DMS79 (cell line): ENCODE measurements at regions not wholly inside any gene's neighbourhood (a gene's known extent, or its start where the extent isn't known, plus 50 kb on each side); places are given as distances from the start of the nearest gene placed in this dataset.

Source experiments
- DNase-seq: peaks from one replicate; lab custom pipeline; 2025; lab: John Stamatoyannopoulos, UW

DNA sequence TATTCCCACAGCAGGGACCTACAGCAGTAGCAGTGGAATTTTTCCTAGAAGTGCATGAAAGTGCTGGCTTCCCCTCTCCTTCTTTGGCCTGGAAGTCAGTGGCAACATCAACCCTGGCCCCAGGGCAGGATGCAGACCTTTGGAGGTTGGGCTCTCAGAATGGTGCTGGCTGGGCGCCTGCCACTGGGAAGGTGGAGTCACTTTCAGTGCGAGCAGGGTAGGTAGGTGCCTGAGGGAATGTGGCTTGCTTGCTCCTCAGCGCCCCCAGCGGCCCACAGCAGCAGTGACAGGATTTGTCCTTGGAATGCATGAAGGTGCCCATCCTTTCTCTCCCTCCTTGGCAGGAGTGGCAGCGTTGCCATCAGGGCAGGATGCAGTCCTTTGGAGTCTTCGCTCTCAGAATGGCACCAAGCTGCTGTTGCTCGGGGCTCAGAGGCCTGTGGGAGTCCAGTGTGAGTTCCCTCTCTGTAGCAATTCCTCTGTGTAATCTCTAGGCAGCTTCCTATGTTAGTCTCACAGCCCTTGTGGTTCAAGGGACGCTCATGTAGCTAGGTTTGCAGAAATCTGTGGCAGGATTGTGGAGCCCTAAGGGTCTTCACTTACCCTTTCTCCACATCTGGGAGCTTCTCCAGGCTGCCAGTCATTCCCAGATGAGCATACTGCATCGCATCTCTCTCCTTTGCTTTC is 354.4 kb upstream of the DACH1 start:
- no peak for DNase-seq

DNA sequence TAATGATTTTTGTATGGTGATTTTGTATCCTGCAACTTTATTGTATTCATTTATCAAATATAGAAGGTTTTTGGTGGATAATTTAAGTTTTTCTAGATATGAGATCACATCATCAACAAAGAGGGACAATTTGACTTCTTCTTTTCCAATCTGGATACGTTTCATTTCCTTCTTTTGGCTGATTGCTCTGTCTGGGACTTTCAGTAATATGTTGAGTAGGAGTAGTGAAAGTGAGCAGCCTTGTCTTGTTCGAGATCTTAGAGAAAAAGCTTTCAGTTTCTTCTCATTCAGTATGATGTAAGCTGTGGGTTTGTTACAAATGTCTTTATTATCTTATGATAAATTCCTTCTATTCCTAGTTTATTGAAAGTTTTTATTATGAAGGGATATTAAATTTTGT is 352.0 kb upstream of the DACH1 start:
- no peak for DNase-seq

DNA sequence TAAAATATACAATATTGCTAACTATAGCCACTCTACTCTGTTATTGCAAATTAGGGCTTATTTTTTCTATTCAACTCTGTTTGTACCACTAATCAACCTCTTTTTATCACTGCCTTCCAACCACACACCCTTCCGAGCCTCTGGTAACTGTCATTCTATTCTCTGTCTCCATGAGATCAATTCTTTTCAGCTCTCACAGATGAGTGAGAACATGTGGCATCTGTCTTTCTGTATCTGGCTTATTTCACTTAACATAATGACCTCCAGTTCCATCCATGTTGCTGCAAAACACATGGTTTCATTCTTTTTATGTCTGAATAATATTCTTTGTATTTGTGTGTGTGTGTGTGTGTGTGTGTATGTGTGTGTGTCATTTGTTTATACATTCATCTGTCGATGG is 350.1 kb upstream of the DACH1 start:
- no peak for DNase-seq

DNA sequence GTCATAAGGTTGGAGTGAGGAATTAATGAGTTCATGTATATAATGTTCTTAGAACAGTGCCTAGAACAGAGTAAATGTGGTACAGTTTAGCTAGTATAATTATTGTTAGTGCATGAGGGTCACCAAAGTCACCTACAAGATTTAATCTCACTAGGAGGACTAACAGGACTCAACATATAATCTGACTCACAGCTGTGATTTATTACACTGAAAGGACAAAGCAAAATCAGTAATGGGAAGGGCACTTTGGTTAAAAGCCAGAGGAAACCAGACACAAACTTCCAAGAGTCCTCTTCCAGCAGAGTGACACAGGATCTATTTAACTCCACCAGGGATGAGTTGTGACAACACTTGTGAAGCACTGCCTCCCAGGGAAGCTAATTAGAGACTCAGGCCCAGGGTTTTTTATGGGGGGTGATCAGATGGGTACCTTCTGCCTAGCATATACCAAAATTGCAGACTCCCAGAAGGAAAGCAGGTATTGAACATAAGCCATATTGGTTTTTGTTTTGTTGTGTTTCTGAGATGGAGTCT is 341.2 kb upstream of the DACH1 start:
- DNase-seq: no peak

GRCh38 chr13:72205773-72206172 is 338.8 kb upstream of the DACH1 start:
- DNase-seq: no peak

- DNase-seq: no peak
These were observed 337.3 kb upstream of the DACH1 start for GRCh38 chr13:72204291-72204690.

DNA sequence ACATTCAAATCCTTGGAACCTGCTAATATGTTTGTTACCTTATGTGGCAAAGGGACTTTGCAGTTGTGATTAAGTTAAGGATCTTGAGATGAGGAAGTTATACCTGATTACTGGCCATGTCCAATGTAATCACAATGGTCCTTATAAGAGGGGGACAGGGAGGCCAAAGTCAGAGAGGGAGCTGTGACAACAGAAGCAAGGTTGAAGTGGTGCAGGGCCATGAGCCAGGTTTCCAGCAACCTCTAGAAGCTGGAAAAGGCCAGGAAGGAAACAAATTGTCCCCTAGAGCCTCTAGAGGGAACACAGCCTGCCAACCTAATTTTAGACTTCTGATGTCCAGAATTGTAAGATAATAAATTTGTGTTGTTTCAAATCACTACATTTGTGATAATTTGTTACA is 334.7 kb upstream of the DACH1 start:
- no peak for DNase-seq

DNA sequence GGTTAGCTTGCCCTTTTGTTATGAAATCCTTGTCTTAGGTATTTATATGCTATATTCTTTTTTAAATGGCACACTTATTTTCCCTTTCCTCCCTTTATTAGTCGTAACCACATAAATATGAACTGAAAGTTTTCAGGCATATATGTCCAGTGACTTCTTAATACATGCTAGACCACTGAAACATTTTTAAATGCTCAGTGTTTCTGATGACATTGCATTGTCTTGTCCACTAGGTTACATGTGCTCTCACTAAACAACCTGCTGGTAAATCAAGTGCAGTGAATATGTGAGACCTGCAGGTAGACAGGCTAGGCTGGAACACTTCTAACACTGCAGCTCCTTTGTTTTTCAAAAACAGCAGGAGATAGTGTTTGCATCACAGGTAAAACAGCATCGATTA is 332.6 kb upstream of the DACH1 start:
- no peak for DNase-seq

- DNase-seq: no peak
These were observed 332.1 kb upstream of the DACH1 start for GRCh38 chr13:72198967-72199560.

DNA sequence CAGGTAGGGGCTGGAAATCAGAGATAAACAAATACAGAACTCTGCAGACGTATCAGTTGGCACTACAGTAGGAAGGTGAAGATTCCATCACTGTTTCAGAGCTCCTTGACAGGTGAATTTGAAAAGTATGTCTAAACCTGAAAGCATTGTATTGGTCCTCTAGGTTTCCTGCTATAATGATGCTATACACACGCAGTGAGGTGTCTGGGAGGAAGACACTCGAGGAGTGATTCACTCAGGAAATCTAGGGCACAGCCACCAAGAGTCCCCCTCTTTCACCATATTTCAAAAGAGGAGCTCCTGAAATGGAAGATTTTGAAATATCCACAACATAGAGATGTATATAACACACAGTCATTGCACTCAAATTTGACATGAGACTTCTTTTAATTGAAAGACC is 331.0 kb upstream of the DACH1 start:
- DNase-seq: no peak

DNA sequence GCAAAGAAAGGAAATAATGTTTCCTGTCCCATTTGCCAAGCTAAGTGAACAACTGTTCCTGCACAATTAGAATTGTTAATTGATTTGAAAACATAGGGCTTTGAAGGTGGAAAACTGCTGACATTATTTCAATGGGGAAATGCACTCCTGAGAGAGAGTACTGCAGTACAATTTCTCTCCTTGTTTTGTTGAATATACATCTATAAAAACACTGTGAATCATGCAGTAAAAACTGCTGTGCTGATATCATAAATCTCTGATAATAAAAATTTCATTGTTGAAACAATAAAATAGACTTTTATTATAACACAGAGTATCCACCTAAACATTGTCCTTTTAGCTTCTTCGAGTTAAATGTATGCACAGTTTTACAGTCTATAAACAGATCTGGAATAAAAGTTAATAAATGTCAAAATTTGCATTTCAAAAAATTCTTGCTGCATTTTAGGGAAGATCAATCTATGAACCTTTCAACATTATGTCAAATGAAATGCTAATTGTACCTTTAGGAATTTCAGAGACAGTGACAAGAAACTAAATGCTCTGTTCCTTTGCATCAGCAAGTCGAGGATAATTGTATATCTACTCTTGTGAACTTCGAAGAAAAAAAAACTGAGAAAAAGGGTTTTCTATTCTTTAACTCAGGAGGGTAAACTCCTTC is 328.2 kb upstream of the DACH1 start:
- no peak for DNase-seq

DNA sequence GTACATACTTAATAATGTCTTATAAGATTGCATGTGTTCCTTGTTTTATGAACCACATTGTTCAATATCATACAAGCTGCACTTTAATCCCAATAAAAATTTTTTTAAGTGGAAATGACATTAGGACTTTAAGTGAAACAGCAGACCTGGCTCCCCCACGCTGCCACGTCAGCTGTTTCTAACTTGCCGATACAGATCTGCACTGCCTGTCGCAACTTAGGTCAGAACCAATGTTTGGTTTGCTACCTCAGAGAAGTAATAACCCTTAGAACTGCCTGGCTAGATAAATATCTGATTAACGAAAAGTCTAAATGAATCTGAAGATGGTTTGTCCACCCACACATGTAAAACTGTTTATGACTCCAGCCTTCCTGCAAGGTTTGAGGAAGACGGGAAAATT is 327.5 kb upstream of the DACH1 start:
- DNase-seq: no peak

- no peak for DNase-seq
These were observed 319.9 kb upstream of the DACH1 start for GRCh38 chr13:72186730-72187422.

DNA sequence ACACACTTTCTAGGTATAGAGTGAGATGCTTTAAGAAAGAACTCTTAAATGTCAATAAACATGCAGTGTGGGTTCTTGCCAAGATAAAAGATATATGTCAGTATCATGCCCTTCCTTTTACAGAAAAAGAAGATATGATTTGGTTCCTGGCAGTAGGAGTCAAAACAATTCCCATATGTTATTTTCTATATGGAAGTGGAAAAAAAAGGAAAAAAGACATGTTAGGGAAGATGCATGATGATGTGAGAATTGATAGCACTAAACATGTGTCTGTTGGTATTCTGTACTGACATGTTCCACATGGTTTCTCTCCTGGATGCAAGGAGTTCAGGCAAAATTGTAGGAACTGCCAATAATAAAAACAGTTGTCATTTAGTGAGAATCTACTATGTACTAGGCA is 318.8 kb upstream of the DACH1 start:
- DNase-seq: no peak

DNA sequence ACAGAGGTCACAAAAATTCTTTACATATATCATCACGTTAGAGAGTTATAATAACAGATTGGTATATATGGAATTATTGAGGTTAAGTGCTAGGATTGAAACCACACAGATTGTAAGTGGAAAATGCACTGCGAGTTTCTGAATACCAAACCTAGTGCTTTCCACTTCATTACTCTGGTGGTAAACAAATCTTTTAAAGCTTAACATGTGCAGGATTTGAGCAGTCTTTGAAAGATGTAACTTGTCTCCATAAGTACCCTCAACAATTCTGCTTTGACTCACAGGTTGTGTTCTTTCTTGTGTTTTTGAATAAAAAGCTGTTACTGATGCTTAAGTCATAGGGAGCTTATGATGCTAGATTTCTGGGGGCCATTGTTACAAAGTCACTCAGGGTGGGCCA is 314.7 kb upstream of the DACH1 start:
- DNase-seq: no peak

DNA sequence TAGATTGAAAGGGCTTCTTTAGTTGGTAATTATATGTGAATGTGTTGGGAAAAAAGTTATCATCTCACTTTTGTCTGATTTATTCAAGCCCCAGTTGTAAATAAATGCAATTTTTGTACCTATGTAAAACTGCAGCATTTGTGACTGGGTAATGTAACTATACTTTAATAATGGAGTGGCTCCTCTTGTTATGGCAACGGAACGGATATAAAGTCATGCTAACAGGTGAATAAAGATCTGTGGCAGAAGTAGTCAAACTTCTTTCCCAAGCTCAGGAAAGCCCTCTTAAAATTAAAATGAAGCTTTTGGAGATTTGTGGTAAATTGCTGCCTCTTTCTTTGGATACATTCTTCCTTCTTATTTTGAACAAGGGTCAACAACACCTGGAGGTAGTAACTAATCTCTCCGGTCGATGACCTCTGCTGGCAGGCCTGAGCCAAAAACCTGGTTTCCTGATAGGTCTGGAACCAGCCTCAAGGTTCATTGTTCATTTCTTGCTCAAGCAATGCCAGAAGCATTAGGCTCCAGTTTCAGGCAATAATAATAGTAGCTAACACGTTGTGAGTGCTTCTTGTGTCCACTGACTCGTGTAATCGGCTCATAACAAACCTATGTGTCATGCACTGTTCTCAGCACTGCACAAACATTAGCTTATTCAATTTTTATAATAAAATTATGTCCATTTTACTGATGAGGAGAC is 313.4 kb upstream of the DACH1 start:
- DNase-seq: no peak

DNA sequence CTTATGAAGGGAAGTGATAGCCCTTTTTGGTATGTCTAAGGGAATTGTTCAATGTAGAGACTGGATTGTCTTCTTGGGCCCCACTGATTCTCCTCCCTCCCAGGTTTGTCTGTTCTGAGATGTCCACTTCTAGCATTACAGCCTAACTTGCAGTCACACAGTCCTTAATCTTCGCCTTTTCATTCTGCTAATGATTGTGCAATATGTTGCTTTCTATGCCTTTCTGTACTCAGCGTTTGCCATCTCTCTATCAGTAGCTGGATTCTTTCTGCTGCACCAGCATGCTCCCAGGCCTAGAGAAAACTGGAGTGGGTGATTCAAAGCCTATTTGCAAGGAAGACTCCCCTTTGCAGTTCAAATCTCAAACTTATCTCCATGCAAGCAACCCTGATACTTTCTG is 307.5 kb upstream of the DACH1 start:
- DNase-seq: no peak

DNA sequence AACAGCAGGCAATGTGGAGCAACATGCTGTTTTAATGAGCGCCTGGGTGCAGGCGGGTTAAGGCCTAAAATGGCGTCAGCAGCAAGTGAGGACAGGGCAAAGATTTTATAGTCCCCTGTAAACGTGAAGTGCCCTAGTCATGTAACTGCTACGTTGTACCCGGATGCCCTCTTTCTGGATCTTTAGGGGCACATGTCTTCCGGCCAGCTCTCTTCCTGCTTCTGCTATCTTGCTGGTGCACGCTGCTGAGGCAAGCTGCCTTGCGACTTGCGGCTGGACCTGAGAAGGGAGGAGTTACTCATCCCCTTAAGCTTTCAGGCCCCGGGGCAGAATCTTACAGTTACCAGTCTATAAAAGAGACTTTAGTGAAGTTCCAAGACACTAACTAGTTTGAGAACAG is 303.6 kb upstream of the DACH1 start:
- DNase-seq: no peak

- DNase-seq: no peak
These were observed 301.3 kb upstream of the DACH1 start for GRCh38 chr13:72168126-72168855.

GRCh38 chr13:72166102-72166650 is 299.2 kb upstream of the DACH1 start:
- no peak for DNase-seq

DNA sequence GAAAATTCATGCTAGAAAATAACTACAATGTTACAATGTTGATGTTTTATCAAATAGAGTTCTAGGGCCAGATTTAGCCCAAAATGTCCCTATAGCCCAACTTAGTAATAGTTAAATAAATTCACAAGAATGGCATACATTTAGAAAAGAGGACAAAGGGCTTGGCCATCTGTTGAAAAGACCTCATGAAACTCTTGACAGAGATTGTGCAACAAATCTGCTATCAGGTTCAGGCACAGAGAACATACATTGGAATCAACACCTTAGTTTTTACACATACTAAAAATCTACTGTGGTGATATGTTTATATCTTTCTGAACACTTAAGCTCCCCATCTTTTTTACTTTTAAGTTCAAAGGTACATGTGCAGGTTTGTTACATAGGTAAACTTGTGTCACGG is 298.3 kb upstream of the DACH1 start:
- DNase-seq: no peak
